H1 (cell line): ENCODE measurements at regions not wholly inside any gene's neighbourhood (a gene's known extent, or its start where the extent isn't known, plus 50 kb on each side); places are given as distances from the start of the nearest gene placed in this dataset.

ENCODE experiments used
- BCL11A ChIP-seq, 2 experiments: IDR thresholded peaks; one replicate each; pipeline ENCODE4 v1.6.1; 2011; ENCODE audit warnings: low read depth in 2 of 2, low read length in 2 of 2, mild to moderate bottlenecking in 2 of 2
- EGR1 ChIP-seq: IDR thresholded peaks from 2 replicates; pipeline ENCODE4 v1.6.1; 2011; ENCODE audit warnings: low read depth, low read length, borderline replicate concordance
- HDAC2 ChIP-seq, 2 experiments: fragments of 300-600 bp in 1 of 2; sonication (generic) in 1 of 2; IDR thresholded peaks; 2 replicates each; pipeline ENCODE4 v1.6.1; 2011 to 2012; ENCODE audit warnings: low read depth in 2 of 2, low read length in 2 of 2, mild to moderate bottlenecking in 2 of 2, moderate library complexity in 2 of 2, borderline replicate concordance in 1 of 2, inconsistent platforms in 1 of 2
- JUN ChIP-seq: IDR thresholded peaks from 2 replicates; pipeline ENCODE4 v1.6.1; 2011; ENCODE audit warnings: low read depth, mild to moderate bottlenecking, improper control_type of control experiment, low read length
- PHF8 ChIP-seq: fragments of 200-600 bp; sonication (generic); conservative IDR thresholded peaks from 2 replicates; pipeline ENCODE4 v1.7.1; 2012; ENCODE audit warnings: low read depth, mild to moderate bottlenecking, inconsistent platforms, low read length, moderate library complexity
- SIN3A ChIP-seq, 2 experiments: IDR thresholded peaks in 1 of 2; conservative IDR thresholded peaks in 1 of 2; 2 replicates each; pipeline ENCODE4 v1.6.1; 2011 to 2012; ENCODE audit warnings: low read length in 2 of 2, improper control_type of control experiment in 1 of 2, low read depth in 1 of 2, mild to moderate bottlenecking in 1 of 2
- SP4 ChIP-seq: IDR thresholded peaks from 2 replicates; pipeline ENCODE4 v1.6.1; 2012; ENCODE audit warnings: low read length, inconsistent platforms
- SUZ12 ChIP-seq: fragments of 200-600 bp; sonication (generic); IDR thresholded peaks from 2 replicates; pipeline ENCODE4 v1.6.1; 2012; ENCODE audit warnings: mild to moderate bottlenecking, inconsistent platforms, low read length, moderate library complexity, mixed read lengths
- TF ChIP-seq, protein P1 (sequence below): fragments of 300-600 bp; sonication (generic); IDR thresholded peaks from 2 replicates; pipeline ENCODE4 v1.7.1; 2012; ENCODE audit warnings: low read length, moderate library complexity, mild to moderate bottlenecking, inconsistent platforms; ENCODE audit not compliant: insufficient replicate concordance
- TF ChIP-seq, protein P2 (sequence below): IDR thresholded peaks from 2 replicates; pipeline ENCODE4 v1.6.1; 2012; ENCODE audit warnings: low read length, inconsistent platforms

DNA sequence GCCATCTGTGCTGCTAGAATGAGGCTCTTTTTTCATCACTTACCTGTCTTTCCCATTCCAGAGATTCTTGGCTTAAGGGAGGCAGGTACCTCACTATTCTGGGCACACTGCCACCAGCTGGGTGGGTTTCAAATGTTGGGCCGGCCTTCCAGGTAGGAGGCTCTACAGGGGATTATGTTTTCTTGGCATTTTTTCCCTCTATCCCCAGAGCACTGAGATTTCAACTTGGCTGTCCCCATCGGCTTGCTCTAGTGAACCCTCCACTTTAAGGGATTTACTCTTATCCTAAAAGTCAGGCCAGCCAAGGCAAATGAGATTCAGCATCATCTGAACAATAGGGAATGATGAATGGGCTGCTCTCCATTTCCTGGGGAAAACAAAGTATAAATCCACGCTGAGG, 710.1 kb upstream of the CELF2 start (continued):
- TF ChIP-seq, protein P1, sequence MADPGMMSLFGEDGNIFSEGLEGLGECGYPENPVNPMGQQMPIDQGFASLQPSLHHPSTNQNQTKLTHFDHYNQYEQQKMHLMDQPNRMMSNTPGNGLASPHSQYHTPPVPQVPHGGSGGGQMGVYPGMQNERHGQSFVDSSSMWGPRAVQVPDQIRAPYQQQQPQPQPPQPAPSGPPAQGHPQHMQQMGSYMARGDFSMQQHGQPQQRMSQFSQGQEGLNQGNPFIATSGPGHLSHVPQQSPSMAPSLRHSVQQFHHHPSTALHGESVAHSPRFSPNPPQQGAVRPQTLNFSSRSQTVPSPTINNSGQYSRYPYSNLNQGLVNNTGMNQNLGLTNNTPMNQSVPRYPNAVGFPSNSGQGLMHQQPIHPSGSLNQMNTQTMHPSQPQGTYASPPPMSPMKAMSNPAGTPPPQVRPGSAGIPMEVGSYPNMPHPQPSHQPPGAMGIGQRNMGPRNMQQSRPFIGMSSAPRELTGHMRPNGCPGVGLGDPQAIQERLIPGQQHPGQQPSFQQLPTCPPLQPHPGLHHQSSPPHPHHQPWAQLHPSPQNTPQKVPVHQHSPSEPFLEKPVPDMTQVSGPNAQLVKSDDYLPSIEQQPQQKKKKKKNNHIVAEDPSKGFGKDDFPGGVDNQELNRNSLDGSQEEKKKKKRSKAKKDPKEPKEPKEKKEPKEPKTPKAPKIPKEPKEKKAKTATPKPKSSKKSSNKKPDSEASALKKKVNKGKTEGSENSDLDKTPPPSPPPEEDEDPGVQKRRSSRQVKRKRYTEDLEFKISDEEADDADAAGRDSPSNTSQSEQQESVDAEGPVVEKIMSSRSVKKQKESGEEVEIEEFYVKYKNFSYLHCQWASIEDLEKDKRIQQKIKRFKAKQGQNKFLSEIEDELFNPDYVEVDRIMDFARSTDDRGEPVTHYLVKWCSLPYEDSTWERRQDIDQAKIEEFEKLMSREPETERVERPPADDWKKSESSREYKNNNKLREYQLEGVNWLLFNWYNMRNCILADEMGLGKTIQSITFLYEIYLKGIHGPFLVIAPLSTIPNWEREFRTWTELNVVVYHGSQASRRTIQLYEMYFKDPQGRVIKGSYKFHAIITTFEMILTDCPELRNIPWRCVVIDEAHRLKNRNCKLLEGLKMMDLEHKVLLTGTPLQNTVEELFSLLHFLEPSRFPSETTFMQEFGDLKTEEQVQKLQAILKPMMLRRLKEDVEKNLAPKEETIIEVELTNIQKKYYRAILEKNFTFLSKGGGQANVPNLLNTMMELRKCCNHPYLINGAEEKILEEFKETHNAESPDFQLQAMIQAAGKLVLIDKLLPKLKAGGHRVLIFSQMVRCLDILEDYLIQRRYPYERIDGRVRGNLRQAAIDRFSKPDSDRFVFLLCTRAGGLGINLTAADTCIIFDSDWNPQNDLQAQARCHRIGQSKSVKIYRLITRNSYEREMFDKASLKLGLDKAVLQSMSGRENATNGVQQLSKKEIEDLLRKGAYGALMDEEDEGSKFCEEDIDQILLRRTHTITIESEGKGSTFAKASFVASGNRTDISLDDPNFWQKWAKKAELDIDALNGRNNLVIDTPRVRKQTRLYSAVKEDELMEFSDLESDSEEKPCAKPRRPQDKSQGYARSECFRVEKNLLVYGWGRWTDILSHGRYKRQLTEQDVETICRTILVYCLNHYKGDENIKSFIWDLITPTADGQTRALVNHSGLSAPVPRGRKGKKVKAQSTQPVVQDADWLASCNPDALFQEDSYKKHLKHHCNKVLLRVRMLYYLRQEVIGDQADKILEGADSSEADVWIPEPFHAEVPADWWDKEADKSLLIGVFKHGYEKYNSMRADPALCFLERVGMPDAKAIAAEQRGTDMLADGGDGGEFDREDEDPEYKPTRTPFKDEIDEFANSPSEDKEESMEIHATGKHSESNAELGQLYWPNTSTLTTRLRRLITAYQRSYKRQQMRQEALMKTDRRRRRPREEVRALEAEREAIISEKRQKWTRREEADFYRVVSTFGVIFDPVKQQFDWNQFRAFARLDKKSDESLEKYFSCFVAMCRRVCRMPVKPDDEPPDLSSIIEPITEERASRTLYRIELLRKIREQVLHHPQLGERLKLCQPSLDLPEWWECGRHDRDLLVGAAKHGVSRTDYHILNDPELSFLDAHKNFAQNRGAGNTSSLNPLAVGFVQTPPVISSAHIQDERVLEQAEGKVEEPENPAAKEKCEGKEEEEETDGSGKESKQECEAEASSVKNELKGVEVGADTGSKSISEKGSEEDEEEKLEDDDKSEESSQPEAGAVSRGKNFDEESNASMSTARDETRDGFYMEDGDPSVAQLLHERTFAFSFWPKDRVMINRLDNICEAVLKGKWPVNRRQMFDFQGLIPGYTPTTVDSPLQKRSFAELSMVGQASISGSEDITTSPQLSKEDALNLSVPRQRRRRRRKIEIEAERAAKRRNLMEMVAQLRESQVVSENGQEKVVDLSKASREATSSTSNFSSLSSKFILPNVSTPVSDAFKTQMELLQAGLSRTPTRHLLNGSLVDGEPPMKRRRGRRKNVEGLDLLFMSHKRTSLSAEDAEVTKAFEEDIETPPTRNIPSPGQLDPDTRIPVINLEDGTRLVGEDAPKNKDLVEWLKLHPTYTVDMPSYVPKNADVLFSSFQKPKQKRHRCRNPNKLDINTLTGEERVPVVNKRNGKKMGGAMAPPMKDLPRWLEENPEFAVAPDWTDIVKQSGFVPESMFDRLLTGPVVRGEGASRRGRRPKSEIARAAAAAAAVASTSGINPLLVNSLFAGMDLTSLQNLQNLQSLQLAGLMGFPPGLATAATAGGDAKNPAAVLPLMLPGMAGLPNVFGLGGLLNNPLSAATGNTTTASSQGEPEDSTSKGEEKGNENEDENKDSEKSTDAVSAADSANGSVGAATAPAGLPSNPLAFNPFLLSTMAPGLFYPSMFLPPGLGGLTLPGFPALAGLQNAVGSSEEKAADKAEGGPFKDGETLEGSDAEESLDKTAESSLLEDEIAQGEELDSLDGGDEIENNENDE = no peak
- TF ChIP-seq SIN3A (conservative IDR thresholded peaks at IDR 0.05 in 1 of 2, IDR thresholded peaks at IDR 0.05 in 1 of 2; ENCODE audit: low read depth in 1 of 2, low read length in 2 of 2) = no peak
- TF ChIP-seq, protein P2, sequence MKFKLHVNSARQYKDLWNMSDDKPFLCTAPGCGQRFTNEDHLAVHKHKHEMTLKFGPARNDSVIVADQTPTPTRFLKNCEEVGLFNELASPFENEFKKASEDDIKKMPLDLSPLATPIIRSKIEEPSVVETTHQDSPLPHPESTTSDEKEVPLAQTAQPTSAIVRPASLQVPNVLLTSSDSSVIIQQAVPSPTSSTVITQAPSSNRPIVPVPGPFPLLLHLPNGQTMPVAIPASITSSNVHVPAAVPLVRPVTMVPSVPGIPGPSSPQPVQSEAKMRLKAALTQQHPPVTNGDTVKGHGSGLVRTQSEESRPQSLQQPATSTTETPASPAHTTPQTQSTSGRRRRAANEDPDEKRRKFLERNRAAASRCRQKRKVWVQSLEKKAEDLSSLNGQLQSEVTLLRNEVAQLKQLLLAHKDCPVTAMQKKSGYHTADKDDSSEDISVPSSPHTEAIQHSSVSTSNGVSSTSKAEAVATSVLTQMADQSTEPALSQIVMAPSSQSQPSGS = no peak
- TF ChIP-seq SUZ12 = no peak
- no peak for TF ChIP-seq SP4
- no peak for TF ChIP-seq HDAC2 (IDR thresholded peaks at IDR 0.05; ENCODE audit: borderline replicate concordance in 1 of 2, low read depth in 2 of 2, low read length in 2 of 2)
- no peak for TF ChIP-seq BCL11A (IDR thresholded peaks at IDR 0.05; ENCODE audit: low read depth in 2 of 2, low read length in 2 of 2)
- no peak for TF ChIP-seq JUN
- TF ChIP-seq PHF8 = no peak
- no peak for TF ChIP-seq EGR1
